ENCODE measurements at regions not wholly inside any gene's neighbourhood (a gene's known extent, or its start where the extent isn't known, plus 50 kb on each side); places are given as distances from the start of the nearest gene placed in this dataset.

DNA sequence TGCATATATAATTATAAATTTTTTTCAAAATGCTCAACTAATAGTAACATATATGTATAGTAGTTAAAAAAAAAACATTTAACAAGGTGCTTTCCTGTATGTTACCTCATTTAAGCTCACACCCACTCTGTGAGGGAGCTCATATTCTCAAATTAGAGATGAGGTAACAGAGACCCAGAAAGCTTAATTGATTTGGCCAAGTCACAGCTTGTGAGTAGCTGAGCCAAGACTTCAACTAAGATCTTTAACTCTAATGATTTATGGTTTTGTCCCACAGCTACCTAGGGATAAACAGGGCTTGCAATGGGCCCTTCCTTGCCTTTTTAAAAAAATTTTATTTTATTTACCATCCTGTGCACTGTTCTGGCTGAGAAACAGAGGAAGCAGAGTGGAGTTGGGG lies 230.0 kb upstream of the GOLIM4 start:
- H3K36me3 ChIP-seq (ENCODE audit: control insufficient read depth in 4 of 4, insufficient read depth in 4 of 4, low read length in 3 of 4) = peaks cover 0 to 5% (median 0%) of the 10 kb centered on the region in 4 experiments
- H3K9me3 ChIP-seq (ENCODE audit: control extremely low read depth in 1 of 5, control insufficient read depth in 4 of 5, insufficient read depth in 2 of 5, low read depth in 1 of 5, low read length in 4 of 5) = no peaks in the 10 kb centered on the region
- ChIA-PET CTCF (interaction anchor here (0.6 to 1.4 kb wide), 2 partner anchors 11 to 373 kb away, joined by 3 read pairs; no protein-coding TSS in a partner anchor), POLR2A (no interaction called here)
- H3K27me3 ChIP-seq (replicated peaks in 2 of 5; ENCODE audit: control insufficient read depth in 4 of 5, insufficient read depth in 5 of 5, low read length in 4 of 5) = no peaks in the 10 kb centered on the region
- H3K4me1 ChIP-seq (ENCODE audit: control extremely low read depth in 1 of 4, control insufficient read depth in 4 of 4, insufficient read depth in 4 of 4, low read length in 3 of 4) = no peaks in the 10 kb centered on the region
- H3K27ac ChIP-seq (ENCODE audit: insufficient read depth in 1 of 2, low read depth in 1 of 2, low read length in 2 of 2, poor library complexity in 1 of 2, severe bottlenecking in 2 of 2) = no peak overlapping the region
- H3K4me3 ChIP-seq (ENCODE audit: control insufficient read depth in 1 of 7, extremely low read depth in 1 of 7, insufficient read depth in 4 of 7, low read depth in 2 of 7, low read length in 6 of 7) = no peak overlapping the region
- DNase-seq = no peak

DNA sequence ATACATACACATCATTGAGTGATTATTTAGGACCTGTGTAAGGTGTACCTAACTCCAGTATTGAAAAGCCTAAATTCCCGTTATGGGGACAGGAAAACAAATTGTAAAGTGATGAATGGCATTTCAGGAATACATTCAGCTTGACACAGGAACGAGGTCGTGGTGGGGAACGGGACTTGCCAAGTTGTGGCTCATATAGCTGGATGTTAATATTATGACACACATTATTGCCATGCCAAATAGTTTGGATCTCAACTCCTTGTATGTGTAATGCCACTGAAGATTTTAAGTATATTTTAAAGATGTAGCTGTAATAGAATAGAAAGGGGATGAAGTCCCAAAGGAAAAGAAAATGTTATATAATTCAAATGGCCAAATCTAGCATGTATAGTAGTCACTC lies 227.2 kb upstream of the GOLIM4 start:
- Histone ChIP-seq H3K27ac (ENCODE audit: insufficient read depth in 1 of 2, low read depth in 1 of 2, low read length in 2 of 2, poor library complexity in 1 of 2, severe bottlenecking in 2 of 2) (no peak overlapping the region), H3K27me3 (replicated peaks in 2 of 5; ENCODE audit: control insufficient read depth in 4 of 5, insufficient read depth in 5 of 5, low read length in 4 of 5) (no peaks in the 10 kb centered on the region), H3K4me3 (ENCODE audit: control insufficient read depth in 1 of 7, extremely low read depth in 1 of 7, insufficient read depth in 4 of 7, low read depth in 2 of 7, low read length in 6 of 7) (no peak overlapping the region), H3K9me3 (ENCODE audit: control extremely low read depth in 1 of 5, control insufficient read depth in 4 of 5, insufficient read depth in 2 of 5, low read depth in 1 of 5, low read length in 4 of 5) (no peaks in the 10 kb centered on the region), H3K36me3 (ENCODE audit: control insufficient read depth in 4 of 4, insufficient read depth in 4 of 4, low read length in 3 of 4) (peaks cover 0 to 8% (median 2%) of the 10 kb centered on the region in 4 experiments), H3K4me1 (ENCODE audit: control extremely low read depth in 1 of 4, control insufficient read depth in 4 of 4, insufficient read depth in 4 of 4, low read length in 3 of 4) (no peaks in the 10 kb centered on the region)
- WGBS (ENCODE audit: insufficient coverage) = 86% methylated on average over 1 of the region's 4 CpGs
- POLR2A ChIA-PET = no interaction called here
- no peak for DNase-seq
- CTCF ChIA-PET = interaction anchor here (1.0 kb wide), 1 partner anchor 38 kb away, joined by 4 read pairs; no protein-coding TSS in a partner anchor

DNA sequence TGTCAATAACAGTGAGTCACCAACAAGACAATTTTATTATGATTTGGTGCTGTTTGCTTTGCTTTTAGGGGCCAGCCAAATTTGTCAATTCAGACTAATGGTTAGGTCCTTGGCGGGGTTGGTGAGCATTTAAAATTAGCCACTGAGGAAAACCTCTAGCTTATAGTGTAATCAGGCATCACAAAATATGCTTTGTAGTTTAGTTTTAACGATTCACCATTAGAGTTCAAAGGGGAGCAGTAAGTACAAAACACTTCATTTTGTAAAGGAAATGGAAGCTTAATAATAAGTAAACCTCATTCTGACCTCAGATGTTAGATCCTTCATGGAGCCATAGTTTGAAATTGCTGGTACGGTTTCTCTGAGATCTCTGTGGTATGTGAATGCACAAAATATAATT lies 218.4 kb upstream of the GOLIM4 start:
- WGBS (ENCODE audit: insufficient coverage) = 100% methylated on average over 1 of the region's 3 CpGs
- DNase-seq = no peak
- POLR2A ChIA-PET = no interaction called here
- CTCF ChIA-PET = no interaction called here
- no peaks in the 10 kb centered on the region for H3K9me3 ChIP-seq (ENCODE audit: control extremely low read depth in 1 of 5, control insufficient read depth in 4 of 5, insufficient read depth in 2 of 5, low read depth in 1 of 5, low read length in 4 of 5)
- H3K4me1 ChIP-seq (ENCODE audit: control extremely low read depth in 1 of 4, control insufficient read depth in 4 of 4, insufficient read depth in 4 of 4, low read length in 3 of 4) = no peaks in the 10 kb centered on the region
- no peaks in the 10 kb centered on the region for H3K27me3 ChIP-seq (replicated peaks in 2 of 5; ENCODE audit: control insufficient read depth in 4 of 5, insufficient read depth in 5 of 5, low read length in 4 of 5)
- H3K4me3 ChIP-seq (ENCODE audit: control insufficient read depth in 1 of 7, extremely low read depth in 1 of 7, insufficient read depth in 4 of 7, low read depth in 2 of 7, low read length in 6 of 7) = no peak overlapping the region
- H3K27ac ChIP-seq (ENCODE audit: insufficient read depth in 1 of 2, low read depth in 1 of 2, low read length in 2 of 2, poor library complexity in 1 of 2, severe bottlenecking in 2 of 2) = no peak overlapping the region
- peaks cover 0 to 15% (median 3%) of the 10 kb centered on the region in 4 experiments for H3K36me3 ChIP-seq (ENCODE audit: control insufficient read depth in 4 of 4, insufficient read depth in 4 of 4, low read length in 3 of 4)

GRCh38 chr3:168312984-168313383 lies 217.3 kb upstream of the GOLIM4 start:
- ChIA-PET CTCF (interaction anchor here (0.6 kb wide), 1 partner anchor 216 kb away, joined by 3 read pairs; no protein-coding TSS in a partner anchor), POLR2A (no interaction called here)
- H3K4me3 ChIP-seq (ENCODE audit: control insufficient read depth in 1 of 7, extremely low read depth in 1 of 7, insufficient read depth in 4 of 7, low read depth in 2 of 7, low read length in 6 of 7) = no peak overlapping the region
- H3K36me3 ChIP-seq (ENCODE audit: control insufficient read depth in 4 of 4, insufficient read depth in 4 of 4, low read length in 3 of 4) = peaks cover 0 to 13% (median 3%) of the 10 kb centered on the region in 4 experiments
- 83% methylated on average over 1 of the region's 4 CpGs for WGBS (ENCODE audit: insufficient coverage)
- no peaks in the 10 kb centered on the region for H3K9me3 ChIP-seq (ENCODE audit: control extremely low read depth in 1 of 5, control insufficient read depth in 4 of 5, insufficient read depth in 2 of 5, low read depth in 1 of 5, low read length in 4 of 5)
- H3K27ac ChIP-seq (ENCODE audit: insufficient read depth in 1 of 2, low read depth in 1 of 2, low read length in 2 of 2, poor library complexity in 1 of 2, severe bottlenecking in 2 of 2) = no peak overlapping the region
- H3K27me3 ChIP-seq (replicated peaks in 2 of 5; ENCODE audit: control insufficient read depth in 4 of 5, insufficient read depth in 5 of 5, low read length in 4 of 5) = no peaks in the 10 kb centered on the region
- no peak for DNase-seq
- H3K4me1 ChIP-seq (ENCODE audit: control extremely low read depth in 1 of 4, control insufficient read depth in 4 of 4, insufficient read depth in 4 of 4, low read length in 3 of 4) = no peaks in the 10 kb centered on the region

DNA sequence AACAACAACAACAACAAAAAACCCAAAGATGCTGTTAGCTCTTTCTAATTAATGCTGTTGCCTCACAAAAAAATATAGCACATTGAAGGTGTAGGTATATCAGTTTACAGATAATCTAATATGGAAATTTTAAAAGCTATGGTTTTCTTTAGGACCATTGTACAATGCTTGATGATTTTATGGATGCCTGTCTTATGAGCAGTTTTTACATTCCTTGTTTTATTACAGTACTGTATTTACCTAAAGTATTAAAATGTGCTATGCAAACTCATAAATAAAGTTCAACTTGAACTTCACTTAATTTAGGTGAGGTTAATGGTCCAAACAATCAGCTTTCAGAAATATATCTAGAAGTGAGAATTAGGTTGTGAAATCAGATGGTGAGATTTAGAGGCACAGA lies 212.2 kb upstream of the GOLIM4 start:
- CTCF ChIA-PET = interaction anchor here (0.9 kb wide), 1 partner anchor 9 kb away, joined by 3 read pairs; no protein-coding TSS in a partner anchor

GRCh38 chr3:168295027-168295426 lies 199.3 kb upstream of the GOLIM4 start:
- ChIA-PET CTCF (interaction anchor here (1.1 kb wide), 1 partner anchor 76 kb away, joined by 3 read pairs; no protein-coding TSS in a partner anchor), POLR2A (no interaction called here)
- H3K27me3 ChIP-seq (replicated peaks in 2 of 5; ENCODE audit: control insufficient read depth in 4 of 5, insufficient read depth in 5 of 5, low read length in 4 of 5) = no peaks in the 10 kb centered on the region
- H3K27ac ChIP-seq (ENCODE audit: insufficient read depth in 1 of 2, low read depth in 1 of 2, low read length in 2 of 2, poor library complexity in 1 of 2, severe bottlenecking in 2 of 2) = no peak overlapping the region
- WGBS (ENCODE audit: insufficient coverage) = 50% methylated on average over 1 of the region's 1 CpG
- no peaks in the 10 kb centered on the region for H3K36me3 ChIP-seq (ENCODE audit: control insufficient read depth in 4 of 4, insufficient read depth in 4 of 4, low read length in 3 of 4)
- no peaks in the 10 kb centered on the region for H3K9me3 ChIP-seq (ENCODE audit: control extremely low read depth in 1 of 5, control insufficient read depth in 4 of 5, insufficient read depth in 2 of 5, low read depth in 1 of 5, low read length in 4 of 5)
- no peak overlapping the region for H3K4me3 ChIP-seq (ENCODE audit: control insufficient read depth in 1 of 7, extremely low read depth in 1 of 7, insufficient read depth in 4 of 7, low read depth in 2 of 7, low read length in 6 of 7)
- H3K4me1 ChIP-seq (ENCODE audit: control extremely low read depth in 1 of 4, control insufficient read depth in 4 of 4, insufficient read depth in 4 of 4, low read length in 3 of 4) = peaks cover 0 to 17% (median 4%) of the 10 kb centered on the region in 4 experiments
- DNase-seq = peak in 1 of 3 donors; percentile 13

More for the DNA sequence above, 212.2 kb upstream of the GOLIM4 start:
- H3K9me3 ChIP-seq (ENCODE audit: control extremely low read depth in 1 of 5, control insufficient read depth in 4 of 5, insufficient read depth in 2 of 5, low read depth in 1 of 5, low read length in 4 of 5) = peaks cover 3 to 8% (median 6%) of the 10 kb centered on the region in 5 experiments
- no peak for DNase-seq
- POLR2A ChIA-PET = no interaction called here
- H3K4me3 ChIP-seq (ENCODE audit: control insufficient read depth in 1 of 7, extremely low read depth in 1 of 7, insufficient read depth in 4 of 7, low read depth in 2 of 7, low read length in 6 of 7) = no peak overlapping the region
- H3K36me3 ChIP-seq (ENCODE audit: control insufficient read depth in 4 of 4, insufficient read depth in 4 of 4, low read length in 3 of 4) = peaks cover 0 to 9% (median 3%) of the 10 kb centered on the region in 4 experiments
- no peak overlapping the region for H3K27ac ChIP-seq (ENCODE audit: insufficient read depth in 1 of 2, low read depth in 1 of 2, low read length in 2 of 2, poor library complexity in 1 of 2, severe bottlenecking in 2 of 2)
- H3K4me1 ChIP-seq (ENCODE audit: control extremely low read depth in 1 of 4, control insufficient read depth in 4 of 4, insufficient read depth in 4 of 4, low read length in 3 of 4) = no peaks in the 10 kb centered on the region
- H3K27me3 ChIP-seq (replicated peaks in 2 of 5; ENCODE audit: control insufficient read depth in 4 of 5, insufficient read depth in 5 of 5, low read length in 4 of 5) = no peaks in the 10 kb centered on the region

DNA sequence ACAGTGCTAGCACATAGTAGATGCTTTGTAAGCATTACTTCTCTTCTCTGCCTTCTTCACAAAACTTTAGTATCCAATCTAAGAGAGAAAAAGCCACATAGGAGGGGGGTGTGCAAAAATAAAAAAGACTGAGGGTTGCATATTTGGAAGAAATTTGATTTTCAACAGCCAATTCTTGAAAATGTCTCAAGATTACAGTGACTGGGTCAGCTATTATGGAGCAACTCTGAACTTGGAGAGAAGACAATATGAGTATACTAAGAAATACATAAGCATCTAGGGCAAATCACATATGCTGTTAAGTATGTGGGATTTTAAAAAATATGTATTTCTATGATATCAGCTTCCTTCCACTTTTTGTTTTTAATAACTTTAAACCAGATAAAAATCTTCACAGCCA lies 196.6 kb upstream of the GOLIM4 start:
- no peak for DNase-seq
- ChIA-PET CTCF (no interaction called here), POLR2A (no interaction called here)
- Histone ChIP-seq H3K4me3 (ENCODE audit: control insufficient read depth in 1 of 7, extremely low read depth in 1 of 7, insufficient read depth in 4 of 7, low read depth in 2 of 7, low read length in 6 of 7) (no peak overlapping the region), H3K9me3 (ENCODE audit: control extremely low read depth in 1 of 5, control insufficient read depth in 4 of 5, insufficient read depth in 2 of 5, low read depth in 1 of 5, low read length in 4 of 5) (no peaks in the 10 kb centered on the region), H3K4me1 (ENCODE audit: control extremely low read depth in 1 of 4, control insufficient read depth in 4 of 4, insufficient read depth in 4 of 4, low read length in 3 of 4) (peaks cover 0 to 17% (median 4%) of the 10 kb centered on the region in 4 experiments), H3K36me3 (ENCODE audit: control insufficient read depth in 4 of 4, insufficient read depth in 4 of 4, low read length in 3 of 4) (no peaks in the 10 kb centered on the region), H3K27me3 (replicated peaks in 2 of 5; ENCODE audit: control insufficient read depth in 4 of 5, insufficient read depth in 5 of 5, low read length in 4 of 5) (no peaks in the 10 kb centered on the region), H3K27ac (ENCODE audit: insufficient read depth in 1 of 2, low read depth in 1 of 2, low read length in 2 of 2, poor library complexity in 1 of 2, severe bottlenecking in 2 of 2) (no peak overlapping the region)

All from common myeloid progenitor, CD34-positive (primary cell).